ENCODE measurements at regions not wholly inside any gene's neighbourhood (a gene's known extent, or its start where the extent isn't known, plus 50 kb on each side); places are given as distances from the start of the nearest gene placed in this dataset.

- TF ChIP-seq CTCF (tag by site-specific recombination; IDR thresholded peaks at IDR 0.05) = no peak
- no peak for TF ChIP-seq ZNF350 (tag by site-specific recombination; IDR thresholded peaks at IDR 0.05)
- no peak for TF ChIP-seq KLF9 (tag by site-specific recombination; IDR thresholded peaks at IDR 0.05; ENCODE audit: low read depth)
- no peak for TF ChIP-seq ZNF449 (tag by site-specific recombination; IDR thresholded peaks at IDR 0.05)
- TF ChIP-seq ZNF48 (tag by site-specific recombination; IDR thresholded peaks at IDR 0.05) = no peak
- no peak for TF ChIP-seq ELK4 (IDR thresholded peaks at IDR 0.05; ENCODE audit: borderline replicate concordance, low read depth, low read length)
- TF ChIP-seq TSHZ1 (tag by site-specific recombination; IDR thresholded peaks at IDR 0.05; ENCODE audit: borderline replicate concordance) = no peak
- TF ChIP-seq ZNF530 (tag by site-specific recombination; IDR thresholded peaks at IDR 0.05; ENCODE audit: low read depth) = no peak
- no peak for TF ChIP-seq ZNF324 (tag by site-specific recombination; IDR thresholded peaks at IDR 0.05)
- no peak for TF ChIP-seq PATZ1 (tag by site-specific recombination; IDR thresholded peaks at IDR 0.05)
- TF ChIP-seq YY1 (tag by site-specific recombination; IDR thresholded peaks at IDR 0.05) = no peak
Measured at GRCh38 chr3:21859124-21860081, 108.4 kb upstream of the ZNF385D start.

All from HEK293 (cell line).